Suprapubic skin (tissue), 3 donors: ENCODE measurements at regions not wholly inside any gene's neighbourhood (a gene's known extent, or its start where the extent isn't known, plus 50 kb on each side); places are given as distances from the start of the nearest gene placed in this dataset.

Experiments
- EP300 ChIP-seq: sonication (generic); formaldehyde crosslinking; IDR thresholded peaks from one replicate; pipeline ENCODE4 v1.6.1; 2017; ENCODE audit warnings: antibody characterized with exemption
- POLR2A ChIP-seq, 2 donors: fragments of 450-650 bp; IDR thresholded peaks; one replicate each; pipeline ENCODE4 v1.6.1; 2017; ENCODE audit warnings: antibody characterized with exemption in 2 of 2, mild to moderate bottlenecking in 2 of 2, moderate library complexity in 2 of 2
- TF ChIP-seq, protein P1 (sequence below), 2 donors: fragments of 200-600 bp in 1 of 2; fragments of 450-650 bp in 1 of 2; sonication (generic) in 1 of 2; IDR thresholded peaks; one replicate each; pipeline ENCODE4 v1.5.1; 2016 to 2019; ENCODE audit warnings: antibody characterized with exemption in 2 of 2, mild to moderate bottlenecking in 1 of 2, moderate library complexity in 1 of 2

DNA sequence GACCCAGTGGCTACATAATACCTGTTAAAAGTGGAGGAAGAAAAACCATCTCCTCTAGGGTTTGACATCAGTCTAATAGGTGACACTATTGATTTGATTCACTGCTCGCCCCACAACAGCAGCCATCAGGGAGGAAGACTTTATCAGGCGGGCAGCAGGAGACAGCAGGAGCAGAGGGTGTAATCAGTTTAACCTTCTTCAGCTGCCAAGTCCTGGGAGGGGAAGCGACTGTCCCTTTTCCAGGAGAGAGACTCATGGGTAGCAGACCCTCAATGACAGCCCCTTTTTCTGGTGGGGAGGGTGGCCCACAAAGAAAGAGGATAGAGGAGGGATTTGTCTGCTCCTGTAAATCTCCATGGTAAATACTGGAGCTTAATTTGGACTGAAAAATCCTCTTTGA lies 291.8 kb downstream of the HAPSTR1 start:
- no peak for TF ChIP-seq POLR2A (IDR thresholded peaks at IDR 0.05)
- TF ChIP-seq, protein P1, sequence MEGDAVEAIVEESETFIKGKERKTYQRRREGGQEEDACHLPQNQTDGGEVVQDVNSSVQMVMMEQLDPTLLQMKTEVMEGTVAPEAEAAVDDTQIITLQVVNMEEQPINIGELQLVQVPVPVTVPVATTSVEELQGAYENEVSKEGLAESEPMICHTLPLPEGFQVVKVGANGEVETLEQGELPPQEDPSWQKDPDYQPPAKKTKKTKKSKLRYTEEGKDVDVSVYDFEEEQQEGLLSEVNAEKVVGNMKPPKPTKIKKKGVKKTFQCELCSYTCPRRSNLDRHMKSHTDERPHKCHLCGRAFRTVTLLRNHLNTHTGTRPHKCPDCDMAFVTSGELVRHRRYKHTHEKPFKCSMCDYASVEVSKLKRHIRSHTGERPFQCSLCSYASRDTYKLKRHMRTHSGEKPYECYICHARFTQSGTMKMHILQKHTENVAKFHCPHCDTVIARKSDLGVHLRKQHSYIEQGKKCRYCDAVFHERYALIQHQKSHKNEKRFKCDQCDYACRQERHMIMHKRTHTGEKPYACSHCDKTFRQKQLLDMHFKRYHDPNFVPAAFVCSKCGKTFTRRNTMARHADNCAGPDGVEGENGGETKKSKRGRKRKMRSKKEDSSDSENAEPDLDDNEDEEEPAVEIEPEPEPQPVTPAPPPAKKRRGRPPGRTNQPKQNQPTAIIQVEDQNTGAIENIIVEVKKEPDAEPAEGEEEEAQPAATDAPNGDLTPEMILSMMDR (IDR thresholded peaks at IDR 0.05): no peak
- TF ChIP-seq EP300: no peak
